ENCODE measurements at regions not wholly inside any gene's neighbourhood (a gene's known extent, or its start where the extent isn't known, plus 50 kb on each side); places are given as distances from the start of the nearest gene placed in this dataset.

DNA sequence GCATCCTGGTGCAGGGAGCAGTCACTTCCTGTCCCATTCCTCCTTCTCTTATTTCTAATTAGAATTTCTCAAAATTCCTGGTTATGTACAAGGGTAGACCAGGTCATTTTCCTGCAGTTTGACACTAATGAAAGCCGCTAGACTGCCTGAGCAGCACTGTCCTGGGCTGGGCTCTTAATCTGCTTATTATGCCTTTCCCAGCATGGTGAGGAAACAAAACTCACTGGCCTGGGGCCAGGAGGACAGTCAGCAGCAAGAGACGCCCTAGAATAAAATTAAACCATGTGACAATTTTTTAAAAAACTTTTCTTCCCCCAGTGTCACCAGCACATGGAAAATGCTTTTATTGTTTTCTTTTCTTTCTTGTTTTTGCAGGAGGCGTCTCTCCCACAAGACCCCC, 647.5 kb downstream of the TYW1 start:
- H3K4me1 Mint-ChIP-seq: no peaks in the 10 kb centered on the region
- no peak for TF ChIP-seq CREB1 (CRISPR knock-in tag; IDR thresholded peaks at IDR 0.05; ENCODE audit: low read depth)
- Histone ChIP-seq H3K36me3 (ENCODE audit: insufficient read depth) (no peaks in the 10 kb centered on the region; the same call in 1 of the 2 replicates), H4K20me1 (replicated peaks; ENCODE audit: insufficient read depth) (no peaks in the 10 kb centered on the region), H3K9me2 (ENCODE audit: insufficient read depth) (no peaks in the 10 kb centered on the region), H3K27ac (ENCODE audit: low read depth) (no peak overlapping the region), H3K4me3 (no peak overlapping the region), H3K4me1 (ENCODE audit: insufficient read depth) (no peaks in the 10 kb centered on the region), H3K27me3 (ENCODE audit: insufficient read depth) (no peaks in the 10 kb centered on the region), H3F3A (replicated peaks; ENCODE audit: low read depth) (no peaks in the 10 kb centered on the region), H2AFZ (no peak overlapping the region), H3K79me2 (replicated peaks; ENCODE audit: insufficient read depth) (no peaks in the 10 kb centered on the region), H3K4me2 (no peak overlapping the region)
- no peak for DNase-seq (ENCODE audit: low spot score)
- peaks cover 7% of the 10 kb centered on the region for H3K27me3 Mint-ChIP-seq (ENCODE audit: insufficient read depth, low read depth, poor library complexity)
- ATAC-seq: no peak
- H3K36me3 Mint-ChIP-seq (ENCODE audit: low read depth): peaks cover 33% of the 10 kb centered on the region
- H3K4me3 Mint-ChIP-seq: no peak overlapping the region
- no peak overlapping the region for H3K27ac Mint-ChIP-seq
- H3K9me3 Mint-ChIP-seq: peaks cover 95% of the 10 kb centered on the region

DNA sequence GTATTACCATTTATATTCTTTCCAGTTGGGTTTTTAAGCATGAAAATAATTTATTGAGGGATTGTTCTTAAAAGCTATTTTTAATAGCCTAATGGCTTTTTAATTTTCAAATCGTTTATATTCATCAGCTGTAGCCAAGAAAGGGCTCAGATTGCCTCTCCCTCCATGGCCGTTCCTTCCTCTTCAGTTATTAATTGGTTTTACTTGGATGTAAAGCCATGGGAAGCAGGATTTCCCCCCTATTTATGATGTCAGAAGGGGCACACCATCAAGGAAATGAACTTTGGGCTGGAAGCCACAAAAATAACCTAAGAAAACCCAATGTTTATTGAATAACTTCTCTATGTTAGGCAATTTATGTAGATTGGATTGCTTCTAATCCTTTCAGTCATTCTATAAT, 656.3 kb downstream of the TYW1 start:
- H3K4me3 Mint-ChIP-seq: no peak overlapping the region
- TF ChIP-seq EZH2 (IDR thresholded peaks at IDR 0.05; ENCODE audit: low read depth, unreplicated experiment): no peak
- no peak for TF ChIP-seq STAT1 (IDR thresholded peaks at IDR 0.05; ENCODE audit: unreplicated experiment)
- TF ChIP-seq, protein P1, sequence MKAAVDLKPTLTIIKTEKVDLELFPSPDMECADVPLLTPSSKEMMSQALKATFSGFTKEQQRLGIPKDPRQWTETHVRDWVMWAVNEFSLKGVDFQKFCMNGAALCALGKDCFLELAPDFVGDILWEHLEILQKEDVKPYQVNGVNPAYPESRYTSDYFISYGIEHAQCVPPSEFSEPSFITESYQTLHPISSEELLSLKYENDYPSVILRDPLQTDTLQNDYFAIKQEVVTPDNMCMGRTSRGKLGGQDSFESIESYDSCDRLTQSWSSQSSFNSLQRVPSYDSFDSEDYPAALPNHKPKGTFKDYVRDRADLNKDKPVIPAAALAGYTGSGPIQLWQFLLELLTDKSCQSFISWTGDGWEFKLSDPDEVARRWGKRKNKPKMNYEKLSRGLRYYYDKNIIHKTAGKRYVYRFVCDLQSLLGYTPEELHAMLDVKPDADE (IDR thresholded peaks at IDR 0.05): no peak
- no peak for TF ChIP-seq JUNB (IDR thresholded peaks at IDR 0.05; ENCODE audit: unreplicated experiment)

DNA sequence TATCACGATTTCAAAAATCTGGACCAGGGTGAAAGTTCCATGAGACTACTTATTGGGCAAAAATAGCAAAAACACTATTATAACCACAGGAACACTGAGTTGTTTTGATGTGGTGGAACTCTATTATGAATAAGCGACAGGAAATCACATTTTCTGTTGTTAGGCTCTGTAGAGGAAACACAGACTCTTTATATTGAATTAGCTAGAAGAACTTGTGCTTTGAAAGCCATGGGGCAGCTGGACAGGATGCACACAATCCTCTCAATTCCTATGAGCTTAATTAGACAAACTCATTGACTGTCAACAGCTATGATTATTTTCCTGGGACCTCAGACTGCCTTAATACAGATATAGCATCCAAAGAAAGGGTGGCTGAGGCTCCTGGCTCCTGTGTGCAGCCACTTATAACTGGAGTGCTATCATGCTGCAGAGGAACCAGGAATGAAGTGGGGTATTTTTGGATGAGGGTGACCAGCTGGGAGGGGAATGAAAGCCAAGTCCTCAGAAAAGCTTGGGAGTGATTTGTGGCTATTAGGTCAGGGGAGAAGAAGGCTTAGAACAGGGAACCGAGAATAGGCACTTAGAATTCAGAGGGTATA, 657.3 kb downstream of the TYW1 start:
- H3K27me3 ChIP-seq (ENCODE audit: insufficient read depth): no peaks in the 10 kb centered on the region
- H3F3A ChIP-seq (replicated peaks; ENCODE audit: low read depth): no peaks in the 10 kb centered on the region
- no peak overlapping the region for H3K4me2 ChIP-seq
- no peak overlapping the region for H3K27ac ChIP-seq (ENCODE audit: low read depth)
- H3K27ac Mint-ChIP-seq: no peak overlapping the region
- peaks cover 100% of the 10 kb centered on the region for H3K9me3 Mint-ChIP-seq
- no peak for DNase-seq (ENCODE audit: low spot score)
- H3K4me1 ChIP-seq (ENCODE audit: insufficient read depth): no peaks in the 10 kb centered on the region
- H3K79me2 ChIP-seq (replicated peaks; ENCODE audit: insufficient read depth): no peaks in the 10 kb centered on the region
- peaks cover 4% of the 10 kb centered on the region for H3K27me3 Mint-ChIP-seq (ENCODE audit: insufficient read depth, low read depth, poor library complexity)
- H3K4me3 ChIP-seq: no peak overlapping the region
- H3K4me1 Mint-ChIP-seq: no peaks in the 10 kb centered on the region
- H4K20me1 ChIP-seq (replicated peaks; ENCODE audit: insufficient read depth): no peaks in the 10 kb centered on the region
- peaks cover 31% of the 10 kb centered on the region for H3K36me3 Mint-ChIP-seq (ENCODE audit: low read depth)
- H3K9me2 ChIP-seq (ENCODE audit: insufficient read depth): no peaks in the 10 kb centered on the region
- no peak overlapping the region for H3K4me3 Mint-ChIP-seq
- peaks cover 3% of the 10 kb centered on the region; the same call in 1 of the 2 replicates for H3K36me3 ChIP-seq (ENCODE audit: insufficient read depth)
- no peak overlapping the region for H2AFZ ChIP-seq
- no peak for TF ChIP-seq STAT1 (IDR thresholded peaks at IDR 0.05; ENCODE audit: unreplicated experiment)
- TF ChIP-seq EZH2phosphoT487 (IDR thresholded peaks at IDR 0.05; ENCODE audit: unreplicated experiment): no peak
- TF ChIP-seq, protein P2, sequence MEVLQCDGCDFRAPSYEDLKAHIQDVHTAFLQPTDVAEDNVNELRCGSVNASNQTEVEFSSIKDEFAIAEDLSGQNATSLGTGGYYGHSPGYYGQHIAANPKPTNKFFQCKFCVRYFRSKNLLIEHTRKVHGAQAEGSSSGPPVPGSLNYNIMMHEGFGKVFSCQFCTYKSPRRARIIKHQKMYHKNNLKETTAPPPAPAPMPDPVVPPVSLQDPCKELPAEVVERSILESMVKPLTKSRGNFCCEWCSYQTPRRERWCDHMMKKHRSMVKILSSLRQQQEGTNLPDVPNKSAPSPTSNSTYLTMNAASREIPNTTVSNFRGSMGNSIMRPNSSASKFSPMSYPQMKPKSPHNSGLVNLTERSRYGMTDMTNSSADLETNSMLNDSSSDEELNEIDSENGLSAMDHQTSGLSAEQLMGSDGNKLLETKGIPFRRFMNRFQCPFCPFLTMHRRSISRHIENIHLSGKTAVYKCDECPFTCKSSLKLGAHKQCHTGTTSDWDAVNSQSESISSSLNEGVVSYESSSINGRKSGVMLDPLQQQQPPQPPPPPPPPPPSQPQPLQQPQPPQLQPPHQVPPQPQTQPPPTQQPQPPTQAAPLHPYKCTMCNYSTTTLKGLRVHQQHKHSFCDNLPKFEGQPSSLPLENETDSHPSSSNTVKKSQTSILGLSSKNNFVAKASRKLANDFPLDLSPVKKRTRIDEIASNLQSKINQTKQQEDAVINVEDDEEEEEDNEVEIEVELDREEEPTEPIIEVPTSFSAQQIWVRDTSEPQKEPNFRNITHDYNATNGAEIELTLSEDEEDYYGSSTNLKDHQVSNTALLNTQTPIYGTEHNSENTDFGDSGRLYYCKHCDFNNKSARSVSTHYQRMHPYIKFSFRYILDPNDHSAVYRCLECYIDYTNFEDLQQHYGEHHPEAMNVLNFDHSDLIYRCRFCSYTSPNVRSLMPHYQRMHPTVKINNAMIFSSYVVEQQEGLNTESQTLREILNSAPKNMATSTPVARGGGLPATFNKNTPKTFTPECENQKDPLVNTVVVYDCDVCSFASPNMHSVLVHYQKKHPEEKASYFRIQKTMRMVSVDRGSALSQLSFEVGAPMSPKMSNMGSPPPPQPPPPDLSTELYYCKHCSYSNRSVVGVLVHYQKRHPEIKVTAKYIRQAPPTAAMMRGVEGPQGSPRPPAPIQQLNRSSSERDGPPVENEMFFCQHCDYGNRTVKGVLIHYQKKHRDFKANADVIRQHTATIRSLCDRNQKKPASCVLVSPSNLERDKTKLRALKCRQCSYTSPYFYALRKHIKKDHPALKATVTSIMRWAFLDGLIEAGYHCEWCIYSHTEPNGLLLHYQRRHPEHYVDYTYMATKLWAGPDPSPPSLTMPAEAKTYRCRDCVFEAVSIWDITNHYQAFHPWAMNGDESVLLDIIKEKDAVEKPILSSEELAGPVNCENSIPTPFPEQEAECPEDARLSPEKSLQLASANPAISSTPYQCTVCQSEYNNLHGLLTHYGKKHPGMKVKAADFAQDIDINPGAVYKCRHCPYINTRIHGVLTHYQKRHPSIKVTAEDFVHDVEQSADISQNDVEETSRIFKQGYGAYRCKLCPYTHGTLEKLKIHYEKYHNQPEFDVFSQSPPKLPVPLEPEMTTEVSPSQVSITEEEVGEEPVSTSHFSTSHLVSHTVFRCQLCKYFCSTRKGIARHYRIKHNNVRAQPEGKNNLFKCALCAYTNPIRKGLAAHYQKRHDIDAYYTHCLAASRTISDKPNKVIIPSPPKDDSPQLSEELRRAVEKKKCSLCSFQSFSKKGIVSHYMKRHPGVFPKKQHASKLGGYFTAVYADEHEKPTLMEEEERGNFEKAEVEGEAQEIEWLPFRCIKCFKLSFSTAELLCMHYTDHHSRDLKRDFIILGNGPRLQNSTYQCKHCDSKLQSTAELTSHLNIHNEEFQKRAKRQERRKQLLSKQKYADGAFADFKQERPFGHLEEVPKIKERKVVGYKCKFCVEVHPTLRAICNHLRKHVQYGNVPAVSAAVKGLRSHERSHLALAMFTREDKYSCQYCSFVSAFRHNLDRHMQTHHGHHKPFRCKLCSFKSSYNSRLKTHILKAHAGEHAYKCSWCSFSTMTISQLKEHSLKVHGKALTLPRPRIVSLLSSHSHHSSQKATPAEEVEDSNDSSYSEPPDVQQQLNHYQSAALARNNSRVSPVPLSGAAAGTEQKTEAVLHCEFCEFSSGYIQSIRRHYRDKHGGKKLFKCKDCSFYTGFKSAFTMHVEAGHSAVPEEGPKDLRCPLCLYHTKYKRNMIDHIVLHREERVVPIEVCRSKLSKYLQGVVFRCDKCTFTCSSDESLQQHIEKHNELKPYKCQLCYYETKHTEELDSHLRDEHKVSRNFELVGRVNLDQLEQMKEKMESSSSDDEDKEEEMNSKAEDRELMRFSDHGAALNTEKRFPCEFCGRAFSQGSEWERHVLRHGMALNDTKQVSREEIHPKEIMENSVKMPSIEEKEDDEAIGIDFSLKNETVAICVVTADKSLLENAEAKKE (CRISPR knock-in tag; IDR thresholded peaks at IDR 0.05): no peak
- ATAC-seq: no peak

More for the DNA sequence above, 656.3 kb downstream of the TYW1 start:
- Mint-ChIP-seq H3K9me3 (peaks cover 100% of the 10 kb centered on the region), H3K27me3 (ENCODE audit: insufficient read depth, low read depth, poor library complexity) (peaks cover 6% of the 10 kb centered on the region), H3K27ac (no peak overlapping the region), H3K36me3 (ENCODE audit: low read depth) (peaks cover 34% of the 10 kb centered on the region), H3K4me1 (no peaks in the 10 kb centered on the region)
- no peaks in the 10 kb centered on the region for H4K20me1 ChIP-seq (replicated peaks; ENCODE audit: insufficient read depth)
- H3K36me3 ChIP-seq (ENCODE audit: insufficient read depth): no peaks in the 10 kb centered on the region
- H3K4me3 ChIP-seq: no peak overlapping the region
- no peak for ATAC-seq
- H3K79me2 ChIP-seq (replicated peaks; ENCODE audit: insufficient read depth): no peaks in the 10 kb centered on the region
- H2AFZ ChIP-seq: no peak overlapping the region
- no peaks in the 10 kb centered on the region for H3F3A ChIP-seq (replicated peaks; ENCODE audit: low read depth)
- no peaks in the 10 kb centered on the region for H3K4me1 ChIP-seq (ENCODE audit: insufficient read depth)
- H3K27ac ChIP-seq (ENCODE audit: low read depth): no peak overlapping the region
- no peak for DNase-seq (ENCODE audit: low spot score)
- no peak overlapping the region for H3K4me2 ChIP-seq
- H3K27me3 ChIP-seq (ENCODE audit: insufficient read depth): no peaks in the 10 kb centered on the region
- H3K9me2 ChIP-seq (ENCODE audit: insufficient read depth): no peaks in the 10 kb centered on the region
